Spleen (tissue), 7 donors: ENCODE measurements at regions not wholly inside any gene's neighbourhood (a gene's known extent, or its start where the extent isn't known, plus 50 kb on each side); places are given as distances from the start of the nearest gene placed in this dataset.

Experiments used
- CTCF ChIP-seq, 11 experiments: fragments of 200-600 bp in 7 of 11; fragments of 450-650 bp in 4 of 11; sonication (generic) in 4 of 11; IDR thresholded peaks in 8 of 11; conservative IDR thresholded peaks in 3 of 11; 1 replicate in 7 of 11; 2 replicates in 4 of 11; pipeline versions ENCODE4 v1.4.0 to v1.8.0; 2016 to 2021; ENCODE audit warnings: antibody characterized with exemption in 11 of 11, inconsistent platforms in 4 of 11, mild to moderate bottlenecking in 1 of 11
- POLR2A ChIP-seq, 3 donors: fragments of 450-650 bp; IDR thresholded peaks; one replicate each; pipeline ENCODE4 v1.5.1; 2017; ENCODE audit warnings: antibody characterized with exemption in 3 of 3, mild to moderate bottlenecking in 1 of 3
- POLR2AphosphoS5 ChIP-seq, 3 donors: sonication (generic); formaldehyde crosslinking; IDR thresholded peaks; one replicate each; pipeline ENCODE4 v1.5.1; 2017; ENCODE audit warnings: antibody characterized with exemption in 3 of 3
- donor health status: DM: no; HTN: no; CAD: no; lungs with moderate emphysema.
- donor health status: DM: no; HTN: no; CAD: no.
- donor health status: DM: no; HTN: no; CAD: no.

GRCh38 chr2:105597806-105598803, 146.6 kb upstream of the NCK2 start:
- TF ChIP-seq CTCF (IDR thresholded peaks at IDR 0.05 in 8 of 11, conservative IDR thresholded peaks at IDR 0.05 in 3 of 11) (no peak), POLR2AphosphoS5 (IDR thresholded peaks at IDR 0.05) (peak in 1 of 3 donors; percentile 21), POLR2A (IDR thresholded peaks at IDR 0.05) (no peak)
